ENCODE measurements at regions not wholly inside any gene's neighbourhood (a gene's known extent, or its start where the extent isn't known, plus 50 kb on each side); places are given as distances from the start of the nearest gene placed in this dataset.

GRCh38 chr2:120548627-120549608 is 186.8 kb upstream of the GLI2 start (continued):
- TF ChIP-seq ZNF687 (CRISPR knock-in tag; IDR thresholded peaks at IDR 0.05): peak; percentile 54
- no peak for TF ChIP-seq HCFC1 (IDR thresholded peaks at IDR 0.05; ENCODE audit: low read depth, low read length)
- TF ChIP-seq ZHX2 (IDR thresholded peaks at IDR 0.05; ENCODE audit: low read depth): no peak
- TF ChIP-seq ZHX2 (CRISPR knock-in tag; IDR thresholded peaks at IDR 0.05; ENCODE audit: borderline replicate concordance): no peak
- no peak for TF ChIP-seq ZNF329 (CRISPR knock-in tag; IDR thresholded peaks at IDR 0.05; ENCODE audit: low read depth)
- TF ChIP-seq POLR2AphosphoS2 (IDR thresholded peaks at IDR 0.05; ENCODE audit: low read depth, low read length): no peak
- TF ChIP-seq ZNF331 (CRISPR knock-in tag; IDR thresholded peaks at IDR 0.05): no peak
- TF ChIP-seq ZNF431 (CRISPR knock-in tag; IDR thresholded peaks at IDR 0.05; ENCODE audit: borderline replicate concordance, low read depth): no peak
- TF ChIP-seq ZNF337 (CRISPR knock-in tag; IDR thresholded peaks at IDR 0.05; ENCODE audit: borderline replicate concordance, low read depth): no peak
- no peak for TF ChIP-seq ZFP41 (CRISPR knock-in tag; IDR thresholded peaks at IDR 0.05; ENCODE audit: borderline replicate concordance)
- TF ChIP-seq MBNL3 (CRISPR knock-in tag; conservative IDR thresholded peaks at IDR 0.05): no peak
- TF ChIP-seq ZNF33B (CRISPR knock-in tag; IDR thresholded peaks at IDR 0.05): no peak
- TF ChIP-seq ZNF552 (CRISPR knock-in tag; IDR thresholded peaks at IDR 0.05; ENCODE audit: borderline replicate concordance): no peak
- no peak for TF ChIP-seq ZNF282 (IDR thresholded peaks at IDR 0.05; ENCODE audit: partially characterized antibody)
- TF ChIP-seq, protein P1, sequence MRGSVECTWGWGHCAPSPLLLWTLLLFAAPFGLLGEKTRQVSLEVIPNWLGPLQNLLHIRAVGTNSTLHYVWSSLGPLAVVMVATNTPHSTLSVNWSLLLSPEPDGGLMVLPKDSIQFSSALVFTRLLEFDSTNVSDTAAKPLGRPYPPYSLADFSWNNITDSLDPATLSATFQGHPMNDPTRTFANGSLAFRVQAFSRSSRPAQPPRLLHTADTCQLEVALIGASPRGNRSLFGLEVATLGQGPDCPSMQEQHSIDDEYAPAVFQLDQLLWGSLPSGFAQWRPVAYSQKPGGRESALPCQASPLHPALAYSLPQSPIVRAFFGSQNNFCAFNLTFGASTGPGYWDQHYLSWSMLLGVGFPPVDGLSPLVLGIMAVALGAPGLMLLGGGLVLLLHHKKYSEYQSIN (CRISPR knock-in tag; IDR thresholded peaks at IDR 0.05; ENCODE audit: borderline replicate concordance): no peak
- TF ChIP-seq ZMYM3 (CRISPR knock-in tag; IDR thresholded peaks at IDR 0.05): no peak; the same call in 1 of the 2 replicates
- TF ChIP-seq REPIN1 (CRISPR knock-in tag; IDR thresholded peaks at IDR 0.05; ENCODE audit: borderline replicate concordance, low read depth): 0 out of 2 replicates have a peak, but pooled peaks have one; percentile 20
- TF ChIP-seq SNRNP70 (IDR thresholded peaks at IDR 0.05; ENCODE audit: low read depth, low read length): no peak
